ENCODE measurements at regions not wholly inside any gene's neighbourhood (a gene's known extent, or its start where the extent isn't known, plus 50 kb on each side); places are given as distances from the start of the nearest gene placed in this dataset.

DNA sequence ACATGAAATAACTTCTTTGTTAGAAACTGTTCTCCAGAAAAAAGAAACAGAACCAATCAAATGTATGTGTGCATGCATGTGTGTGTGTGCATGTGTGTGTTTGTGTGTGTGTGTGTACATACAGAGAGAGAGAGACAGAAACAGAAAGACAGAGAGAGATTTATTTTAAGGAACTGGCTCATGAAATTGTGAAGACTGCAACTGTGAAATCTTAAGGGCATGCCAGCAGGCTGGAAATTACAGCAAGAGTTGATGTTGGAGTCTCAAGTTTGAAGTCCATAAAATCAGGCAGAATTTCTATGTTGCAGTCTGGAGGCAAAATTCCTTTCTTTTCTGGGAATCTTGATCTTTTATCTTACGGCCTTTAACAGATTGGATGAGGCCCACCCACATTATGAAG lies 168.9 kb upstream of the CDH20 start:
- no peak for ATAC-seq
- Histone ChIP-seq H3K4me3 (no peak overlapping the region), H3K27ac (no peak overlapping the region), H3K9me3 (no peaks in the 10 kb centered on the region), H3K4me2 (no peak overlapping the region), H3K4me1 (no peaks in the 10 kb centered on the region)
- ChIA-PET CTCF (no interaction called here), POLR2A (no interaction called here)
- 0% methylated on average over 1 of the region's 1 CpG for WGBS (ENCODE audit: missing lambda C conversion rate)
- FAIRE-seq = no peak
- DNase-seq (ENCODE audit: low read depth in 1 of 2, low spot score in 1 of 2) = no peak
- TF ChIP-seq, protein P1, sequence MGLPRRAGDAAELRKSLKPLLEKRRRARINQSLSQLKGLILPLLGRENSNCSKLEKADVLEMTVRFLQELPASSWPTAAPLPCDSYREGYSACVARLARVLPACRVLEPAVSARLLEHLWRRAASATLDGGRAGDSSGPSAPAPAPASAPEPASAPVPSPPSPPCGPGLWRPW (IDR thresholded peaks at IDR 0.05) = no peak
- TF ChIP-seq POLR2AphosphoS2 (conservative IDR thresholded peaks at IDR 0.05; ENCODE audit: low read length) = no peak
- no peak for TF ChIP-seq RAD21 (conservative IDR thresholded peaks at IDR 0.05 in 1 of 2, IDR thresholded peaks at IDR 0.05 in 1 of 2)
- TF ChIP-seq RARB (CRISPR knock-in tag; IDR thresholded peaks at IDR 0.05) = no peak
- TF ChIP-seq FOSL2 (IDR thresholded peaks at IDR 0.05) = no peak
- TF ChIP-seq FOSL2 (CRISPR knock-in tag; IDR thresholded peaks at IDR 0.05) = no peak
- no peak for TF ChIP-seq MAFK (IDR thresholded peaks at IDR 0.05; ENCODE audit: partially characterized antibody)
- TF ChIP-seq CBX8 (IDR thresholded peaks at IDR 0.05) = no peak
- no peak for TF ChIP-seq RNF2 (IDR thresholded peaks at IDR 0.05; ENCODE audit: borderline replicate concordance, low read depth)
- TF ChIP-seq, protein P2, sequence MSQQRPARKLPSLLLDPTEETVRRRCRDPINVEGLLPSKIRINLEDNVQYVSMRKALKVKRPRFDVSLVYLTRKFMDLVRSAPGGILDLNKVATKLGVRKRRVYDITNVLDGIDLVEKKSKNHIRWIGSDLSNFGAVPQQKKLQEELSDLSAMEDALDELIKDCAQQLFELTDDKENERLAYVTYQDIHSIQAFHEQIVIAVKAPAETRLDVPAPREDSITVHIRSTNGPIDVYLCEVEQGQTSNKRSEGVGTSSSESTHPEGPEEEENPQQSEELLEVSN (IDR thresholded peaks at IDR 0.05; ENCODE audit: borderline replicate concordance, low read depth) = no peak
- TF ChIP-seq, protein P3, sequence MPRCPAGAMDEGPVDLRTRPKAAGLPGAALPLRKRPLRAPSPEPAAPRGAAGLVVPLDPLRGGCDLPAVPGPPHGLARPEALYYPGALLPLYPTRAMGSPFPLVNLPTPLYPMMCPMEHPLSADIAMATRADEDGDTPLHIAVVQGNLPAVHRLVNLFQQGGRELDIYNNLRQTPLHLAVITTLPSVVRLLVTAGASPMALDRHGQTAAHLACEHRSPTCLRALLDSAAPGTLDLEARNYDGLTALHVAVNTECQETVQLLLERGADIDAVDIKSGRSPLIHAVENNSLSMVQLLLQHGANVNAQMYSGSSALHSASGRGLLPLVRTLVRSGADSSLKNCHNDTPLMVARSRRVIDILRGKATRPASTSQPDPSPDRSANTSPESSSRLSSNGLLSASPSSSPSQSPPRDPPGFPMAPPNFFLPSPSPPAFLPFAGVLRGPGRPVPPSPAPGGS (IDR thresholded peaks at IDR 0.05) = no peak
- no peak for TF ChIP-seq ZFP36 (IDR thresholded peaks at IDR 0.05; ENCODE audit: borderline replicate concordance, partially characterized antibody)

DNA sequence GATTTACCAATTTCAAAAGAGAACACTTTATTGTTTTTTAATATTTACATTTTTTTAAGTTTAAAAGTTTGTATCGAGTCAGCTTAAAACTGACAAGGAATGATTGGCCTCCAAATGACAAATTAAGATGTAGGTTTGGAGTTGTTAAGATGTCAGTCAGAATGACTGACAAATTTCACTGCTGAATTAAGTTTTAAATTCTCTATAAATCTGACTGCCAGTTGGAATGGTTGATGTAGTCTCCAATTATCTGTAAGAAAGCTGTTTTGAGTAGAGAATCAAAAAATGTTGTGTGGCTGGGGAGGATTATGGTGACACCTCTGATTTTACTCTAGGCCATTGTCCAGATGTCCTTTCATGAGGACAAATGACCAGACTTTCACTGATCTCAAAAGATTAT lies 165.3 kb upstream of the CDH20 start:
- ATAC-seq = no peak

DNA sequence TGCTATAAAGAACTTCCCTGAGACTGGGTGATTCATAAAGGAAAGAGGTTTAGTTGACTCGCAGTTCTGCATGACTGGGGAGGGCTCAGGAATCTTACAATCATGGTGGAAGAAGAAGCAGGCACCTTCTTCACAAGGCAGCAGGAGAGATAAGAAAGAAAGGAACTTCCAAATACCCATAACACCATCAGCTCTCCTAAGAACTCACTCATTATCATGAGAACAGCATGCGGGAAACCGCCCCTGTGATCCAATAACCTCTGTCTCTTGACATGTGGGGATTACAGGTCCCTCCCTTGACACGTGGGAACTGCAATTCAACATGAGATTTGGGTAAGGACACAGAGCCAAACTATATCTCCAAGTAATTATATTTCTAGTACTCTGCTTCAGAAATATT lies 163.8 kb upstream of the CDH20 start:
- FAIRE-seq (no peak), ATAC-seq (no peak), DNase-seq (ENCODE audit: low read depth in 1 of 2, low spot score in 1 of 2) (no peak)
- Histone ChIP-seq H3K4me3 (no peak overlapping the region), H3K9me3 (no peaks in the 10 kb centered on the region), H3K4me1 (no peaks in the 10 kb centered on the region), H3K4me2 (no peak overlapping the region), H3K27ac (no peak overlapping the region)
- POLR2A ChIA-PET = no interaction called here
- CTCF ChIA-PET = no interaction called here
- 6% methylated on average over 4 of the region's 4 CpGs for WGBS (ENCODE audit: missing lambda C conversion rate)
- TF ChIP-seq, protein P4, sequence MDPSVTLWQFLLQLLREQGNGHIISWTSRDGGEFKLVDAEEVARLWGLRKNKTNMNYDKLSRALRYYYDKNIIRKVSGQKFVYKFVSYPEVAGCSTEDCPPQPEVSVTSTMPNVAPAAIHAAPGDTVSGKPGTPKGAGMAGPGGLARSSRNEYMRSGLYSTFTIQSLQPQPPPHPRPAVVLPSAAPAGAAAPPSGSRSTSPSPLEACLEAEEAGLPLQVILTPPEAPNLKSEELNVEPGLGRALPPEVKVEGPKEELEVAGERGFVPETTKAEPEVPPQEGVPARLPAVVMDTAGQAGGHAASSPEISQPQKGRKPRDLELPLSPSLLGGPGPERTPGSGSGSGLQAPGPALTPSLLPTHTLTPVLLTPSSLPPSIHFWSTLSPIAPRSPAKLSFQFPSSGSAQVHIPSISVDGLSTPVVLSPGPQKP (IDR thresholded peaks at IDR 0.05; ENCODE audit: low read depth, low read length) = no peak

More for the DNA sequence above, 165.3 kb upstream of the CDH20 start:
- Histone ChIP-seq H3K4me1 (no peaks in the 10 kb centered on the region), H3K4me2 (no peak overlapping the region), H3K27ac (no peak overlapping the region), H3K9me3 (no peaks in the 10 kb centered on the region), H3K4me3 (no peak overlapping the region)
- ChIA-PET POLR2A (no interaction called here), CTCF (no interaction called here)
- DNase-seq (ENCODE audit: low read depth in 1 of 2, low spot score in 1 of 2) (no peak), FAIRE-seq (no peak)
- WGBS (ENCODE audit: missing lambda C conversion rate) = 3% methylated on average over 1 of the region's 1 CpG
- TF ChIP-seq EHF (CRISPR knock-in tag; IDR thresholded peaks at IDR 0.05) (no peak), CHD4 (IDR thresholded peaks at IDR 0.05; ENCODE audit: borderline replicate concordance) (no peak), TFCP2L1 (CRISPR knock-in tag; IDR thresholded peaks at IDR 0.05) (no peak), ESRRA (IDR thresholded peaks at IDR 0.05; ENCODE audit: borderline replicate concordance, low read length) (no peak), HDAC2 (IDR thresholded peaks at IDR 0.05) (no peak), POLR2A (IDR thresholded peaks at IDR 0.05; ENCODE audit: low read length) (no peak), JUN (IDR thresholded peaks at IDR 0.05) (no peak), CBX8 (IDR thresholded peaks at IDR 0.05) (no peak), TP53 (CRISPR knock-in tag; IDR thresholded peaks at IDR 0.05) (no peak), ZNF302 (CRISPR knock-in tag; IDR thresholded peaks at IDR 0.05) (no peak), MYC (IDR thresholded peaks at IDR 0.05; ENCODE audit: borderline replicate concordance, low read length) (no peak), FOXS1 (CRISPR knock-in tag; IDR thresholded peaks at IDR 0.05) (no peak), EP300 (IDR thresholded peaks at IDR 0.05) (no peak)
- TF ChIP-seq, protein P4 (IDR thresholded peaks at IDR 0.05; ENCODE audit: low read depth, low read length) = no peak
- TF ChIP-seq, protein P1 (IDR thresholded peaks at IDR 0.05) = no peak
